GM12878 (cell line): ENCODE measurements at regions not wholly inside any gene's neighbourhood (a gene's known extent, or its start where the extent isn't known, plus 50 kb on each side); places are given as distances from the start of the nearest gene placed in this dataset.
A peak's percentile ranks its signal among the peaks of the same experiment; 100 is the strongest.

Source experiments
- ATAC-seq: fragments of 200-7000 bp; cut with Tn5 transposase; 3 replicates; pipeline ENCODE4 v1.9.1; 2020; ENCODE audit warnings: mild to moderate bottlenecking, moderate library complexity
- BruUV-seq: library from RNA; stranded (reverse); fragments of 400-500 nt; replicated peaks from 2 replicates; lab custom pipeline; 2021; lab: Mats Ljungman, UMichigan
- CTCF ChIA-PET: fragments of 300-600 bp; sonication (Branson Sonifier 250); formaldehyde crosslinking; extraction: SDS; loops from one replicate; lab custom pipeline; 2021; ENCODE audit warnings: inconsistent platforms; lab: Yijun Ruan, JAX
- POLR2A ChIA-PET: fragments of 350-600 bp; formaldehyde crosslinking; extraction: SDS; loops from one replicate; lab custom pipeline; 2021; ENCODE audit warnings: inconsistent platforms; lab: Charles Lee
- RAD21 ChIA-PET: fragments of 300-600 bp; sonication (Branson Sonifier 250); formaldehyde crosslinking; loops from one replicate; lab custom pipeline; 2023; ENCODE audit warnings: antibody characterized with exemption; ENCODE audit not compliant: unreplicated experiment; lab: Charles Lee
- SMC1A ChIA-PET: fragments of 300-600 bp; sonication (Branson Sonifier 250); formaldehyde crosslinking; loops from one replicate; lab custom pipeline; 2023; ENCODE audit not compliant: unreplicated experiment, uncharacterized antibody; lab: Charles Lee
- DNase-seq: peaks from one replicate; pipeline ENCODE4 v3.0.0-alpha.2; 2011; ENCODE audit warnings: low read depth, low spot score
- FAIRE-seq: peaks from 3 replicates; lab custom pipeline; 2011; peaks lifted over from hg19 to GRCh38; lab: Jason Lieb, UNC
- H2AFZ ChIP-seq: 2 replicates; pipeline ENCODE4 v1.6.0; 2011; ENCODE audit warnings: low read depth, low read length, control low read depth; ENCODE audit not compliant: control insufficient read depth
- H3K27ac ChIP-seq: 2 replicates; pipeline ENCODE4 v1.5.1; 2011; ENCODE audit warnings: control low read depth; ENCODE audit not compliant: control insufficient read depth, insufficient read depth
- H3K27me3 ChIP-seq, 2 experiments: replicated peaks in 1 of 2; 2 replicates each; pipeline versions ENCODE4 v1.6.0 to v1.6.1; 2011; ENCODE audit warnings: low read length in 1 of 2; ENCODE audit not compliant: control insufficient read depth in 2 of 2, insufficient read depth in 2 of 2
- H3K36me3 ChIP-seq, 2 experiments: 2 replicates each; pipeline ENCODE4 v1.5.1; 2011; ENCODE audit warnings: low read length in 1 of 2; ENCODE audit not compliant: control insufficient read depth in 2 of 2, insufficient read depth in 2 of 2
- H3K4me1 ChIP-seq: 2 replicates; pipeline ENCODE4 v1.6.1; 2011; ENCODE audit warnings: mild to moderate bottlenecking, low read length, moderate library complexity, mixed read lengths; ENCODE audit not compliant: control insufficient read depth, insufficient read depth
- H3K4me2 ChIP-seq: 2 replicates; pipeline ENCODE4 v1.6.0; 2011; ENCODE audit warnings: control low read depth; ENCODE audit not compliant: control insufficient read depth, insufficient read depth
- H3K4me3 ChIP-seq: fragments of 200-600 bp; sonication (generic); 2 replicates; pipeline ENCODE4 v1.5.1; 2016
- H3K79me2 ChIP-seq: 2 replicates; pipeline ENCODE4 v1.6.0; 2011; ENCODE audit warnings: low read length; ENCODE audit not compliant: control insufficient read depth, insufficient read depth
- H3K9ac ChIP-seq: 2 replicates; pipeline ENCODE4 v1.8.0; 2011; ENCODE audit warnings: low read length, control low read depth, mixed read lengths; ENCODE audit not compliant: control insufficient read depth, insufficient read depth
- H3K9me3 ChIP-seq: replicated peaks from 3 replicates; pipeline ENCODE4 v1.5.1; 2011; ENCODE audit warnings: mild to moderate bottlenecking, low read length; ENCODE audit not compliant: control insufficient read depth, insufficient read depth
- H4K20me1 ChIP-seq: 2 replicates; pipeline ENCODE4 v1.6.0; 2011; ENCODE audit not compliant: control insufficient read depth, insufficient read depth
- EZH2 ChIP-seq: IDR thresholded peaks from 2 replicates; pipeline ENCODE4 v1.6.1; 2012; ENCODE audit warnings: low read depth, mild to moderate bottlenecking, control low read depth, inconsistent platforms, low read length, borderline replicate concordance; ENCODE audit not compliant: control insufficient read depth
- FOXK2 ChIP-seq: fragments of 450-650 bp; IDR thresholded peaks from 2 replicates; pipeline ENCODE4 v1.6.1; 2017; ENCODE audit warnings: mild to moderate bottlenecking, moderate library complexity
- GATAD2B ChIP-seq: fragments of 450-650 bp; conservative IDR thresholded peaks from 2 replicates; pipeline ENCODE4 v1.6.1; 2017; ENCODE audit warnings: low read depth, mild to moderate bottlenecking, moderate library complexity
- IKZF2 ChIP-seq, 2 experiments: fragments of 450-650 bp; IDR thresholded peaks; 2 replicates each; pipeline ENCODE4 v1.6.1; 2017; ENCODE audit warnings: mild to moderate bottlenecking in 2 of 2, moderate library complexity in 2 of 2
- NFYA ChIP-seq: IDR thresholded peaks from 2 replicates; pipeline ENCODE4 v1.6.1; 2011; ENCODE audit warnings: low read depth, mild to moderate bottlenecking, low read length, improper control_type of control experiment, borderline replicate concordance
- NFYB ChIP-seq: IDR thresholded peaks from 2 replicates; pipeline ENCODE4 v1.6.1; 2011; ENCODE audit warnings: low read depth, mild to moderate bottlenecking, low read length, improper control_type of control experiment, moderate library complexity; ENCODE audit not compliant: insufficient read depth
- NR2C1 ChIP-seq: fragments of 450-650 bp; IDR thresholded peaks from 2 replicates; pipeline ENCODE4 v1.6.1; 2017; ENCODE audit warnings: antibody characterized with exemption, mild to moderate bottlenecking, moderate library complexity
- RUNX3 ChIP-seq: IDR thresholded peaks from 2 replicates; pipeline ENCODE4 v1.6.1; 2012; ENCODE audit warnings: low read length, inconsistent platforms
- SMC3 ChIP-seq: IDR thresholded peaks from 2 replicates; pipeline ENCODE4 v1.6.1; 2011; ENCODE audit warnings: low read length, improper control_type of control experiment, borderline replicate concordance
- TCF12 ChIP-seq: IDR thresholded peaks from 2 replicates; pipeline ENCODE4 v1.6.1; 2011; ENCODE audit warnings: low read depth, mild to moderate bottlenecking, low read length
- YY1 ChIP-seq: IDR thresholded peaks from 2 replicates; pipeline ENCODE4 v1.6.1; 2011; ENCODE audit warnings: low read depth, mild to moderate bottlenecking, low read length
- ZNF24 ChIP-seq: fragments of 450-650 bp; IDR thresholded peaks from 2 replicates; pipeline ENCODE4 v1.6.1; 2017; ENCODE audit warnings: antibody characterized with exemption, mild to moderate bottlenecking
- ZNF622 ChIP-seq: fragments of 450-650 bp; IDR thresholded peaks from 2 replicates; pipeline ENCODE4 v1.6.1; 2017; ENCODE audit warnings: mild to moderate bottlenecking, inconsistent platforms
- WGBS: methylation state at CpG from one replicate; pipeline ENCODE4 v1.1.6; 2016; ENCODE audit warnings: low lambda C conversion rate; ENCODE audit not compliant: insufficient replicate concordance, insufficient coverage; ENCODE audit errors: missing lambda C conversion rate; 5-methylcytosine and 5-hydroxymethylcytosine counted together
- in situ Hi-C: fragments of 300-500 bp; cut with MboI; formaldehyde crosslinking; loops from 9 replicates; pipeline ENCODE4 v1.14.3; 2018; ENCODE audit warnings: mixed read lengths
- intact Hi-C: fragments of 100-400 bp; cut with micrococcal nuclease; formaldehyde crosslinking; loops from one replicate; pipeline ENCODE4 v1.14.2; 2022; ENCODE audit not compliant: unreplicated experiment
- TF ChIP-seq, protein P1 (sequence below): IDR thresholded peaks from 2 replicates; pipeline ENCODE4 v1.6.1; 2011; ENCODE audit warnings: borderline replicate concordance, low read depth, mild to moderate bottlenecking, moderate library complexity, mixed read lengths, low read length; ENCODE audit not compliant: insufficient read depth; ENCODE audit errors: extremely low read length
- TF ChIP-seq, protein P2 (sequence below): IDR thresholded peaks from 2 replicates; pipeline ENCODE4 v1.6.1; 2011; ENCODE audit warnings: borderline replicate concordance, low read depth, mild to moderate bottlenecking, moderate library complexity, low read length; ENCODE audit not compliant: insufficient read depth, poor library complexity, severe bottlenecking
- TF ChIP-seq, protein P3 (sequence below): fragments of 450-650 bp; IDR thresholded peaks from 2 replicates; pipeline ENCODE4 v1.6.1; 2016; ENCODE audit warnings: mild to moderate bottlenecking
- TF ChIP-seq, protein P4 (sequence below), 3 experiments: IDR thresholded peaks in 2 of 3; conservative IDR thresholded peaks in 1 of 3; 2 replicates each; pipeline ENCODE4 v1.5.1; 2011; ENCODE audit warnings: low read depth in 3 of 3, low read length in 3 of 3, mild to moderate bottlenecking in 3 of 3, control low read depth in 2 of 3, moderate library complexity in 2 of 3, inconsistent platforms in 1 of 3, mixed read lengths in 1 of 3; ENCODE audit not compliant: control insufficient read depth in 2 of 3, insufficient read depth in 1 of 3; ENCODE audit errors: extremely low read depth in 1 of 3

DNA sequence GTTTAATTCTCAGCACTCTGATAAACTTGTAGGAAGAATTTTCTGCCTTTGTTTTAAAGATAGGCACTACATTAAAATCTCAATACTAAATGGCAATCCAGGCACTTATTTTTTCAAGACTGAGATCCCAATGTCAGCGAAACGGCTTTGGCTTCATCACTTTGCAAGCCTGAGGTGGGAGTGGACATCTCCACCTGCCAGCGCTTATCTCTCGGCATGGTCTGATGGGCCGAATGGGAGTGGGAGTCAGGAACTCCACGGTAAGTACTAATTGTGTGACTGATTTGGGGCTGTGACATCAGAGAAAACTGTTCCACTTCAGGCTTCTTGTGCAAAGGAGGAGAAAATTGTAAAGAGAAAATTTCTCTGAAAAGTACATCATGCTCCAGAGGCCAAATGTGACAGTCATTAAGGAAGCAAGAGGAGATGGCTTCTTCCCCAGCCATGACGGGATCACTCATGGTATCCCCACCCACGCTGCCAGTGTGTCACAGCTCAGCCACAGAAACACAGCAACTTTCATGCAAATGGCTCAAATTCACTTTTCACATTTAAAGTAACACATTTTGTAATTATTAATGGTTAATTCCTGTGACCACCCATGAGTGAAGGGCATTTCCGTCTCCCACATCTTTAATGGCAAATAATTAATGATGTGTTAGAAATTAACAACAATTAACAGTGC lies 385.5 kb upstream of the HNRNPA3 start (continued):
- TF ChIP-seq TCF12 (no peak), NFYB (no peak), EZH2 (no peak), NFYA (no peak), GATAD2B (no peak), ZNF24 (0 out of 2 replicates have a peak, but pooled peaks have one; percentile 26)

DNA sequence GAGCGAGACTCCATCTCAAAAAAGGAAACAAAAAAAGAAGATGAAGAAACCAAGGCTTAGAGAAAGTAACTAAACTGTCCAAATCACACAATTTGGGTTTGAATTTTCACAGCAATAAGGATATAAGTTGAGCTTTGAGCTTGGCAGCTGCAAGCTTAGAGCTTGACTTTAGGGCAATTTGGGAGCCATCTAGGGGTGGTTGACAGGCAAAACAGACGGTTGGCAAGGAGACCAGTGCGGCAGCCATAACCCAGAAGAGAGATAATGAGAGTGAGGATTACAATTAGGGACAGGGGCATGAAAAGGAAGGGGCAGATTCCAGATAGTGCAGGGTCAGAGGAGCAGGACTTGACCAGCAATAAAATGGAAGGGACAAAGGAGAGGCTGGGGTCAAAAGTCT lies 382.2 kb upstream of the HNRNPA3 start:
- H3K4me3 ChIP-seq = no peak overlapping the region
- TF ChIP-seq SMC3 = no peak
- TF ChIP-seq NR2C1 = no peak
- TF ChIP-seq FOXK2 = no peak
- TF ChIP-seq, protein P1, sequence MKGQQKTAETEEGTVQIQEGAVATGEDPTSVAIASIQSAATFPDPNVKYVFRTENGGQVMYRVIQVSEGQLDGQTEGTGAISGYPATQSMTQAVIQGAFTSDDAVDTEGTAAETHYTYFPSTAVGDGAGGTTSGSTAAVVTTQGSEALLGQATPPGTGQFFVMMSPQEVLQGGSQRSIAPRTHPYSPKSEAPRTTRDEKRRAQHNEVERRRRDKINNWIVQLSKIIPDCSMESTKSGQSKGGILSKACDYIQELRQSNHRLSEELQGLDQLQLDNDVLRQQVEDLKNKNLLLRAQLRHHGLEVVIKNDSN = no peak
- TF ChIP-seq ZNF622 = no peak
- TF ChIP-seq, protein P2, sequence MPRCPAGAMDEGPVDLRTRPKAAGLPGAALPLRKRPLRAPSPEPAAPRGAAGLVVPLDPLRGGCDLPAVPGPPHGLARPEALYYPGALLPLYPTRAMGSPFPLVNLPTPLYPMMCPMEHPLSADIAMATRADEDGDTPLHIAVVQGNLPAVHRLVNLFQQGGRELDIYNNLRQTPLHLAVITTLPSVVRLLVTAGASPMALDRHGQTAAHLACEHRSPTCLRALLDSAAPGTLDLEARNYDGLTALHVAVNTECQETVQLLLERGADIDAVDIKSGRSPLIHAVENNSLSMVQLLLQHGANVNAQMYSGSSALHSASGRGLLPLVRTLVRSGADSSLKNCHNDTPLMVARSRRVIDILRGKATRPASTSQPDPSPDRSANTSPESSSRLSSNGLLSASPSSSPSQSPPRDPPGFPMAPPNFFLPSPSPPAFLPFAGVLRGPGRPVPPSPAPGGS = no peak
- peak; percentile 60 for TF ChIP-seq YY1
- no peak for TF ChIP-seq IKZF2 (IDR thresholded peaks at IDR 0.05)
- TF ChIP-seq, protein P3, sequence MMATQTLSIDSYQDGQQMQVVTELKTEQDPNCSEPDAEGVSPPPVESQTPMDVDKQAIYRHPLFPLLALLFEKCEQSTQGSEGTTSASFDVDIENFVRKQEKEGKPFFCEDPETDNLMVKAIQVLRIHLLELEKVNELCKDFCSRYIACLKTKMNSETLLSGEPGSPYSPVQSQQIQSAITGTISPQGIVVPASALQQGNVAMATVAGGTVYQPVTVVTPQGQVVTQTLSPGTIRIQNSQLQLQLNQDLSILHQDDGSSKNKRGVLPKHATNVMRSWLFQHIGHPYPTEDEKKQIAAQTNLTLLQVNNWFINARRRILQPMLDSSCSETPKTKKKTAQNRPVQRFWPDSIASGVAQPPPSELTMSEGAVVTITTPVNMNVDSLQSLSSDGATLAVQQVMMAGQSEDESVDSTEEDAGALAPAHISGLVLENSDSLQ = 0 out of 2 replicates have a peak, but pooled peaks have one; percentile 28
- TF ChIP-seq RUNX3 = no peak
- TF ChIP-seq, protein P4, sequence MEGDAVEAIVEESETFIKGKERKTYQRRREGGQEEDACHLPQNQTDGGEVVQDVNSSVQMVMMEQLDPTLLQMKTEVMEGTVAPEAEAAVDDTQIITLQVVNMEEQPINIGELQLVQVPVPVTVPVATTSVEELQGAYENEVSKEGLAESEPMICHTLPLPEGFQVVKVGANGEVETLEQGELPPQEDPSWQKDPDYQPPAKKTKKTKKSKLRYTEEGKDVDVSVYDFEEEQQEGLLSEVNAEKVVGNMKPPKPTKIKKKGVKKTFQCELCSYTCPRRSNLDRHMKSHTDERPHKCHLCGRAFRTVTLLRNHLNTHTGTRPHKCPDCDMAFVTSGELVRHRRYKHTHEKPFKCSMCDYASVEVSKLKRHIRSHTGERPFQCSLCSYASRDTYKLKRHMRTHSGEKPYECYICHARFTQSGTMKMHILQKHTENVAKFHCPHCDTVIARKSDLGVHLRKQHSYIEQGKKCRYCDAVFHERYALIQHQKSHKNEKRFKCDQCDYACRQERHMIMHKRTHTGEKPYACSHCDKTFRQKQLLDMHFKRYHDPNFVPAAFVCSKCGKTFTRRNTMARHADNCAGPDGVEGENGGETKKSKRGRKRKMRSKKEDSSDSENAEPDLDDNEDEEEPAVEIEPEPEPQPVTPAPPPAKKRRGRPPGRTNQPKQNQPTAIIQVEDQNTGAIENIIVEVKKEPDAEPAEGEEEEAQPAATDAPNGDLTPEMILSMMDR (IDR thresholded peaks at IDR 0.05 in 2 of 3, conservative IDR thresholded peaks at IDR 0.05 in 1 of 3; ENCODE audit: control insufficient read depth in 2 of 3, extremely low read depth in 1 of 3, insufficient read depth in 1 of 3, low read depth in 3 of 3, low read length in 3 of 3) = peak in 2 of 3 experiments; percentile 20 to 21; a peak in 3 of 6 replicates

More for the DNA sequence above, 382.2 kb upstream of the HNRNPA3 start:
- DNase-seq (no peak), FAIRE-seq (no peak), ATAC-seq (peak; percentile 80)
- Histone ChIP-seq H3K27ac (no peak overlapping the region), H2AFZ (peak overlapping the region; percentile 26; the same call in 1 of the 2 replicates), H4K20me1 (no peaks in the 10 kb centered on the region), H3K4me1 (no peaks in the 10 kb centered on the region), H3K9me3 (no peaks in the 10 kb centered on the region), H3K27me3 (no peaks in the 10 kb centered on the region), H3K79me2 (no peaks in the 10 kb centered on the region), H3K36me3 (no peaks in the 10 kb centered on the region), H3K4me2 (no peak overlapping the region), H3K9ac (no peak overlapping the region)
- BruUV-seq = no TSS peak
- ChIA-PET RAD21 (interaction anchor here (0.6 to 1.8 kb wide), 5 partner anchors 8 to 259 kb away, joined by 3 to 6 read pairs (median 3); no protein-coding TSS in a partner anchor), POLR2A (interaction anchor here (1.1 kb wide), 1 partner anchor 11 kb away, joined by 3 read pairs; no protein-coding TSS in a partner anchor), CTCF (interaction anchor here (0.6 to 10.1 kb wide), 10 partner anchors 8 to 319 kb away, joined by 3 to 49 read pairs (median 4); no protein-coding TSS in a partner anchor), SMC1A (interaction anchor here (0.6 to 2.7 kb wide), 7 partner anchors 10 to 318 kb away, joined by 3 to 10 read pairs (median 4); no protein-coding TSS in a partner anchor)
- 33% methylated on average over 3 of the region's 3 CpGs for WGBS
- intact Hi-C loops (loop anchor here (5.0 kb wide), 1 partner anchor 317 kb away; no protein-coding TSS in a partner anchor), in situ Hi-C loops (no loop called here)
